ENCODE measurements at regions not wholly inside any gene's neighbourhood (a gene's known extent, or its start where the extent isn't known, plus 50 kb on each side); places are given as distances from the start of the nearest gene placed in this dataset.

DNA sequence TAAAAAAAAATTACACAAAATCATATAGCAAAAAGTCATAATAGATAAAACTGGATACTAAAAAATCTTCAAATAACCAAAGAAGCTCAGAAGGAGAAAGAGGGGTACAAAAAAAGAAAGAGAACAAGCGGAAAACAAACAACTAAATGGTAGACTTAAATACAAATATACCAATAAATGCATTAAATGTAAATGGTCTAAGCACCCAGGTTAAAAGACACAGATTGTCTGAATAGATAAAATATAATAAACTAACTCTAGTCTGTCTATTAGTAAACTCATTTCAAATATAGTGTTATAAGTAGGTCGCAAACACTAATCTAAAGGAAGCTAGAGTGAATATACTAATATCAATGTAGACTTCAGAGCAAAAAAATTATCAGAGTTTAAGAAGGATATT is 357.4 kb downstream of the METTL4 start:
- TF ChIP-seq ELF1 (IDR thresholded peaks at IDR 0.05; ENCODE audit: borderline replicate concordance, low read depth) (no peak), TCF7L2 (IDR thresholded peaks at IDR 0.05; ENCODE audit: borderline replicate concordance, extremely low read depth, insufficient read depth, insufficient read length) (no peak), EGR1 (IDR thresholded peaks at IDR 0.05; ENCODE audit: low read depth) (no peak)
- no peak for DNase-seq (ENCODE audit: low read depth, low spot score)
- ChIA-PET CTCF (no interaction called here), RAD21 (ENCODE audit: low non-redundant PET in 1 of 2, low total read pairs in 2 of 2, uncharacterized antibody in 2 of 2, unreplicated experiment in 2 of 2) (no interaction called here), POLR2A (no interaction called here)
- Histone ChIP-seq H3K9me2 (ENCODE audit: insufficient read depth) (no peaks in the 10 kb centered on the region), H2AFZ (ENCODE audit: low read depth, low read length, poor library complexity, severe bottlenecking) (no peak overlapping the region), H4K20me1 (ENCODE audit: insufficient read depth) (no peaks in the 10 kb centered on the region), H3K36me3 (ENCODE audit: control insufficient read depth in 1 of 2, insufficient read depth in 2 of 2, low read length in 2 of 2) (no peaks in the 10 kb centered on the region), H3K79me2 (ENCODE audit: insufficient read depth, low read length) (no peaks in the 10 kb centered on the region), H3K27me3 (ENCODE audit: insufficient read depth, low read length) (no peaks in the 10 kb centered on the region), H3K4me1 (ENCODE audit: control insufficient read depth in 1 of 2, insufficient read depth in 2 of 2, low read length in 2 of 2) (no peaks in the 10 kb centered on the region), H3K27ac (ENCODE audit: low read depth, low read length) (no peak overlapping the region), H3K9me3 (ENCODE audit: control insufficient read depth in 1 of 2, insufficient read depth in 1 of 2, low read depth in 1 of 2, low read length in 2 of 2) (no peaks in the 10 kb centered on the region), H3K9ac (ENCODE audit: low read length) (no peak overlapping the region), H3K4me3 (replicated peaks in 1 of 2; ENCODE audit: low read depth in 1 of 2, low read length in 2 of 2) (no peak overlapping the region), H3K4me2 (ENCODE audit: low read length) (no peak overlapping the region)
- ATAC-seq: no peak
- intact Hi-C loops (cut with micrococcal nuclease): no loop called here
- BruUV-seq (replicated peaks): no TSS peak

DNA sequence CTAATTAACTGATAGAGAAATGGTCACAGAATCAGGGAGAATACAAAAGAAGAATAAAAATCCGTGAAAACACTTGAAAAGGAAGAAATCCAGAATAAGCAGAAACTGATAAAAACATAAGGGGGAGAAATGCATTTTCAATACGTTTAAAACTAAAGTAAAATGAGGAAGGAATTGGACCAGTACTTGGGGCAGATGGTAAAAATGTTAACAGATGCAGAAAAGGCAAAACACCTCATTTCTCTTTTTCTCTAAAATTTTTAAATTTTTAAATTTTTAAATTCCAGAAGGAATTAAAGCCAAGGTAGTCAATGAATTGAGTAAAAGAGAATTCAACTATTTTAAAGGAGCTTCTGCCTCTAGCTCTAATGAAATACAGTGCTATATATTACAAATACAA is 353.9 kb downstream of the METTL4 start:
- Histone ChIP-seq H3K4me3 (replicated peaks in 1 of 2; ENCODE audit: low read depth in 1 of 2, low read length in 2 of 2) (no peak overlapping the region), H3K27ac (ENCODE audit: low read depth, low read length) (no peak overlapping the region), H3K4me2 (ENCODE audit: low read length) (no peak overlapping the region), H3K27me3 (ENCODE audit: insufficient read depth, low read length) (no peaks in the 10 kb centered on the region), H3K4me1 (ENCODE audit: control insufficient read depth in 1 of 2, insufficient read depth in 2 of 2, low read length in 2 of 2) (no peaks in the 10 kb centered on the region), H4K20me1 (ENCODE audit: insufficient read depth) (no peaks in the 10 kb centered on the region), H2AFZ (ENCODE audit: low read depth, low read length, poor library complexity, severe bottlenecking) (no peak overlapping the region), H3K36me3 (ENCODE audit: control insufficient read depth in 1 of 2, insufficient read depth in 2 of 2, low read length in 2 of 2) (no peaks in the 10 kb centered on the region), H3K9me2 (ENCODE audit: insufficient read depth) (no peaks in the 10 kb centered on the region), H3K79me2 (ENCODE audit: insufficient read depth, low read length) (no peaks in the 10 kb centered on the region), H3K9me3 (ENCODE audit: control insufficient read depth in 1 of 2, insufficient read depth in 1 of 2, low read depth in 1 of 2, low read length in 2 of 2) (no peaks in the 10 kb centered on the region), H3K9ac (ENCODE audit: low read length) (no peak overlapping the region)
- intact Hi-C loops (cut with micrococcal nuclease): no loop called here
- ChIA-PET POLR2A (no interaction called here), RAD21 (ENCODE audit: low non-redundant PET in 1 of 2, low total read pairs in 2 of 2, uncharacterized antibody in 2 of 2, unreplicated experiment in 2 of 2) (no interaction called here), CTCF (no interaction called here)
- ATAC-seq (no peak), DNase-seq (ENCODE audit: low read depth, low spot score) (no peak)
- BruUV-seq (replicated peaks): no TSS peak
- TF ChIP-seq POLR2AphosphoS5 (IDR thresholded peaks at IDR 0.05; ENCODE audit: low read depth, low read length) (no peak), EZH2 (IDR thresholded peaks at IDR 0.05) (no peak), YY1 (IDR thresholded peaks at IDR 0.05; ENCODE audit: extremely low read depth, insufficient replicate concordance, low read depth, low read length) (no peak), TCF7L2 (IDR thresholded peaks at IDR 0.05; ENCODE audit: borderline replicate concordance, extremely low read depth, insufficient read depth, insufficient read length) (no peak), ZFX (IDR thresholded peaks at IDR 0.05) (no peak), MAX (IDR thresholded peaks at IDR 0.05) (no peak), JUND (IDR thresholded peaks at IDR 0.05) (no peak), FOSL1 (IDR thresholded peaks at IDR 0.05; ENCODE audit: low read depth) (no peak), ELF1 (IDR thresholded peaks at IDR 0.05; ENCODE audit: borderline replicate concordance, low read depth) (no peak), SRF (IDR thresholded peaks at IDR 0.05; ENCODE audit: low read depth) (no peak), SIN3A (IDR thresholded peaks at IDR 0.05; ENCODE audit: low read depth) (no peak), REST (IDR thresholded peaks at IDR 0.05; ENCODE audit: low read depth) (no peak), CBX3 (IDR thresholded peaks at IDR 0.05; ENCODE audit: low read depth) (no peak), POLR2A (IDR thresholded peaks at IDR 0.05; ENCODE audit: borderline replicate concordance, extremely low read depth, insufficient read depth, insufficient read length) (no peak), ATF3 (IDR thresholded peaks at IDR 0.05) (no peak), EGR1 (IDR thresholded peaks at IDR 0.05; ENCODE audit: low read depth) (no peak), EZH2phosphoT487 (IDR thresholded peaks at IDR 0.05; ENCODE audit: borderline replicate concordance) (no peak)
